Activated CD8-positive, alpha-beta T cell treated with anti-CD3 and anti-CD28 coated beads, Interleukin-2, amount 10 ng/mL, durations not matched to agents 7 days and 5 days (primary cell): ENCODE measurements at regions not wholly inside any gene's neighbourhood (a gene's known extent, or its start where the extent isn't known, plus 50 kb on each side); places are given as distances from the start of the nearest gene placed in this dataset.

Source experiments
- ATAC-seq: fragments of 150-1000 bp; cut with Tn5 transposase; one replicate; pipeline ENCODE4 v1.10.0; 2021; ENCODE audit warnings: moderate library complexity
- CTCF ChIA-PET: fragments of 350-600 bp; sonication (Branson Sonifier 250); formaldehyde crosslinking; loops from one replicate; lab custom pipeline; 2021; ENCODE audit warnings: antibody characterized with exemption; lab: Charles Lee
- POLR2A ChIA-PET: fragments of 350-600 bp; sonication (Branson Sonifier 250); formaldehyde crosslinking; loops from one replicate; lab custom pipeline; 2021; ENCODE audit warnings: antibody characterized with exemption; lab: Charles Lee
- DNase-seq: peaks from one replicate; pipeline ENCODE4 v3.0.0-alpha.2; 2020
- H3K27ac Mint-ChIP-seq: one replicate; pipeline ENCODE4 v1.8.0; 2021; ENCODE audit warnings: mild to moderate bottlenecking, mixed read lengths
- H3K27me3 Mint-ChIP-seq: one replicate; pipeline ENCODE4 v1.8.0; 2021; ENCODE audit warnings: low read depth, mixed read lengths
- H3K36me3 Mint-ChIP-seq: one replicate; pipeline ENCODE4 v1.8.0; 2021; ENCODE audit warnings: low read depth, mixed read lengths
- H3K4me1 Mint-ChIP-seq: one replicate; pipeline ENCODE4 v1.8.0; 2021; ENCODE audit warnings: low read depth, mixed read lengths
- H3K4me3 Mint-ChIP-seq: one replicate; pipeline ENCODE4 v1.8.0; 2021; ENCODE audit warnings: mild to moderate bottlenecking, mixed read lengths
- H3K9me3 Mint-ChIP-seq: one replicate; pipeline ENCODE4 v1.8.0; 2022; ENCODE audit warnings: mixed read lengths; ENCODE audit not compliant: insufficient read depth

DNA sequence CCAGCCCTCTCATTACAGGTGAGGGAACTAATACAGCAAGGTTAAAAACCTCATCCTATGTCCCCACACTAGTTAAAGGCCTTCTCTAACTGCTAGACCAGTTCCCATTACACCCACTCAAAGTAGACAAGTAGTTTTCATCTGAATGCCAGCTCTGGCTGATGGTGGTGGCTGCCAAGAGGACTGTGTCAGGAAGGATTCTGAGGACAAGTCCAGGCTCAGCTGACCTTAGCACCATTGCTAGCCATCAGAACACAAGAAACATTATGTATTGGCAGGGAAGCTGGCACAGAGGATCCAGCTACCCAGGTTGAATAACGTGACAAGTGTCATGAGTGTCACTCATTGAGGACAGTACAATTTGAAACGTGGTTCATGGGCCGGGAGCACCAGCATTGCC, 163.4 kb downstream of the HSD17B3 start:
- no peak for ATAC-seq
- CTCF ChIA-PET: no interaction called here
- no peaks in the 10 kb centered on the region for H3K36me3 Mint-ChIP-seq
- no peak overlapping the region for H3K4me3 Mint-ChIP-seq
- peaks cover 17% of the 10 kb centered on the region for H3K27me3 Mint-ChIP-seq
- H3K9me3 Mint-ChIP-seq: no peaks in the 10 kb centered on the region
- POLR2A ChIA-PET: no interaction called here
- H3K27ac Mint-ChIP-seq: no peak overlapping the region
- no peak for DNase-seq
- H3K4me1 Mint-ChIP-seq: no peaks in the 10 kb centered on the region

DNA sequence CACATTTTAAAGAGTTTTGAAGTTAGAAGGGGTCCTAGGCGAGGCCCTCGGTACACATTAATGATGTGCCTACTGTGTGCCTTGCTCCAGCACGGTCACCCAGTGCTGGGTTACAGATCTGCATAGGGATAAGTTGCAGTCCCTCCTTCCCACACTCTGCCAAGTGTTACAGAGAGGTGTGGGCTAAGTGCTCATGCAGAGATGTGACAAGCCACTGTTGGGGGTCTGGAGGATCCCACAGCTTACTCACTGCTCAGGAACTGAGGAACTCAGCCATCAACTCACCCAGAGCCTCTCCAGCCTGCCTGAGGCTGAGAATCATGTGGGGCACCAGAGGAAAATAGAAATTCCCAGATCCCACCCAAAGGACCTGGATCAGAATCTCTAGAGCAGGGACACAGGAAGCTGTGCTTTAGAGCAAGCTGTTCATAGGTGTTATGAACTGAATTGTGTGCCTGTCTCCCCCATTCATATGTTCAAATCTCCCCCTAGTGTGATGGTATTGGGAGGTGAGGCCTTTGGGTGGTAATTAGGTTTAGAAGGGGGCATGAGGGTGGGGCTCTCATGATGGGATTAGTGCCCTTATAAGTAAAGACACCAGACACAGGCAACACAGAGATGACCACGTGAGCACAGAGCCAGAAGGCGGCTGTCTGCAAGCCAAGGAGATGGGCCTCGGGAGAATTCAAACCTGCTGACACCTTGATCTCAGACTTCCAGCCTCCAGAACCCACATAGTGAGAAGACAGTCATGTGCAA, 164.1 kb downstream of the HSD17B3 start:
- H3K4me1 Mint-ChIP-seq: no peaks in the 10 kb centered on the region
- ChIA-PET CTCF (interaction anchor here (1.2 kb wide), 1 partner anchor 13 kb away, joined by 3 read pairs; no protein-coding TSS in a partner anchor), POLR2A (no interaction called here)

DNA sequence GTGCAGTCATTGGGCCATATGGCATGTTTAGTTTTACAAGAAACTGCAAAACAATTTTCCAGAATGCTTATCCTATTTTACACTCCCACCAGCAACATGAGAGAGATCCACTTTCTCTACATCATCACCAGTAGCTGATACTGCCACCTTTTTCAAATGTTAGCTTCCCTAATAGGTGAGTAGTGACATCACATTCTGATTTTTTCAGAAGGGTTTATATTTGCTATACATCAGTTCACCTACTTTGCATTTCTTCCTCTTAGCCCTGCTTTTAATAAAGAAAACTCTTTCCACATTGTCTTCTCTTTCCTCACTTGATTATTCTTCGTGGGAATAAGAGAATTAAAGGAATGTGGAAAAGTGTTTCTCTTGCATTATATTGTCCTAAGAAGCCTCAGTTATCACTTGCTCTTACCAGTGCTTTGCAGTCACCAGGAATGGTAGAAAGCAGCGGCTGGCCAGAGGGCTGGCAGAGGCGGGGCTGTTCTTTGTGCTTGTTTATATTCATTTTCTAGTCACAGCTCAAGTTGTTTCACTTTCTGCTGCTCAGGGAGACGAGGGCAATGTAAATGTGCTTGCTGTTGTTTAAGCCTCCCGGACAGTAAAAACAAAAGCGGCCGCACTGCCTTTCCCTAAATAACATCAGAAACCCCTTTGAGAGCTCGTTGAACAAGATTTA, 164.8 kb downstream of the HSD17B3 start:
- peaks cover 25% of the 10 kb centered on the region for H3K27me3 Mint-ChIP-seq
- CTCF ChIA-PET: interaction anchor here (1.2 kb wide), 1 partner anchor 13 kb away, joined by 3 read pairs; no protein-coding TSS in a partner anchor
- H3K4me3 Mint-ChIP-seq: no peak overlapping the region
- no peak overlapping the region for H3K27ac Mint-ChIP-seq
- H3K36me3 Mint-ChIP-seq: no peaks in the 10 kb centered on the region
- peak; percentile 26 for DNase-seq
- POLR2A ChIA-PET: interaction anchor here (0.5 kb wide), 1 partner anchor 1102 kb away, joined by 3 read pairs; no protein-coding TSS in a partner anchor
- no peaks in the 10 kb centered on the region for H3K9me3 Mint-ChIP-seq
- no peaks in the 10 kb centered on the region for H3K4me1 Mint-ChIP-seq
- ATAC-seq: no peak

More for the DNA sequence above, 164.1 kb downstream of the HSD17B3 start:
- no peaks in the 10 kb centered on the region for H3K9me3 Mint-ChIP-seq
- no peak overlapping the region for H3K27ac Mint-ChIP-seq
- DNase-seq (no peak), ATAC-seq (no peak)
- peaks cover 21% of the 10 kb centered on the region for H3K27me3 Mint-ChIP-seq
- H3K36me3 Mint-ChIP-seq: no peaks in the 10 kb centered on the region
- H3K4me3 Mint-ChIP-seq: no peak overlapping the region

DNA sequence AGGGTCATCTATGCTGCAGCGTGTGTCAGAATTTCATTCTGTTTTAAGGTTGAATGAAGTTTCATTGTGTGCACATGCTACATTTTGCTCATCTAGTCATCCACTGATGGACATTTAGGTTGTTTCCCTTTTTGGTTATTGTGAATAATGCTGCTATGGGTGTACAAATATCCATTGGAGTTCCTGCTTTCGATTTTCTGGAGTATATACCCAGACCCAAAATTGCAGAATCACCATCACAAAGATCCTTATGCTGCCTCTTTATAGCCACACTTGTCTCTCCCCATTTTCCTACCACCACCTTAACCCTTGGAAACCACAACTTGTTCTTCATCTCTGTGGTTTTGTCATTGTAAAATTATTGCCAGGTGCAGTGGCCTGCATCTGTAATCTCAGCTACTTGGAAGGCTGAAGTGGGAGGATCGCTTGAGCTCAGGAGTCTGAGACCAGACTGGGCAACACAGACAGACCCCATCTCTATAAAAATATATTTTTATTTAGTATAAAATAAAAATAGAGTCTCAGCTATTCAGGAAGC, 166.2 kb downstream of the HSD17B3 start:
- Mint-ChIP-seq H3K27ac (no peak overlapping the region), H3K36me3 (no peaks in the 10 kb centered on the region), H3K4me3 (no peak overlapping the region), H3K27me3 (peaks cover 18% of the 10 kb centered on the region), H3K9me3 (no peaks in the 10 kb centered on the region), H3K4me1 (no peaks in the 10 kb centered on the region)
- CTCF ChIA-PET: no interaction called here
- DNase-seq (no peak), ATAC-seq (no peak)
- POLR2A ChIA-PET: no interaction called here

DNA sequence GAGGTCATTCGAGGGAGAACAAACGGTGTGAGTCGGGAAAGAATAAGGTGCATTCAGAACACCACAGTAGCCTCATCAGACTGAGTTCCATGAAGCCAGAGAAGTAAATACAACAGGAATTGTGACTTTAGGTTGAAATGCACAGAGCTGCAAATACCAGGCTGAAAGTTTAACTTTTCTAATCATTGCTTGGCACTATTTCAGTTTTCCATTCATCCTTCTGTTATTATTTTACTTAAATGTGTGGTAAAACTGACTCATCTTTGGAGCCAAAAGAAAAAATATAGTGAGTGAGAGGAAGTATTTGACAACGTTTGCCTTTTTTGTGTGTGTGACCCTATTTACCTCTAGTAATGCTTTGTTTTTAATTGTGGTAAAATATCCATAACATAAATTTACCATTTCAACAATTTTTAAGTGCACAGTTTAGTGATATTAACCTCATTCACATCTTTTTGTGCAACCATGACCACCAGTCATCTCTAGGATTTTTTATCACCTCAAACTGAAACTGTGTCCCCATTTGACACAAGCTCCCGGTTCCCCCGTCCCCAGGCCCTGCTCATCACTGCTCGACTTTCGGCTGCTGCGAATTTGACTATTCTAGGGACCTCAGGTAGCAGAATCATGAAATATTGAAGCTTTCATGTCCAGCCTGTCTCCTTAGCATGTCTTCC, 166.8 kb downstream of the HSD17B3 start:
- CTCF ChIA-PET: no interaction called here
- no peaks in the 10 kb centered on the region for H3K9me3 Mint-ChIP-seq
- no peaks in the 10 kb centered on the region for H3K36me3 Mint-ChIP-seq
- H3K27ac Mint-ChIP-seq: no peak overlapping the region
- no peaks in the 10 kb centered on the region for H3K4me1 Mint-ChIP-seq
- POLR2A ChIA-PET: no interaction called here
- no peak overlapping the region for H3K4me3 Mint-ChIP-seq
- ATAC-seq: no peak
- H3K27me3 Mint-ChIP-seq: peaks cover 18% of the 10 kb centered on the region
- DNase-seq: no peak

DNA sequence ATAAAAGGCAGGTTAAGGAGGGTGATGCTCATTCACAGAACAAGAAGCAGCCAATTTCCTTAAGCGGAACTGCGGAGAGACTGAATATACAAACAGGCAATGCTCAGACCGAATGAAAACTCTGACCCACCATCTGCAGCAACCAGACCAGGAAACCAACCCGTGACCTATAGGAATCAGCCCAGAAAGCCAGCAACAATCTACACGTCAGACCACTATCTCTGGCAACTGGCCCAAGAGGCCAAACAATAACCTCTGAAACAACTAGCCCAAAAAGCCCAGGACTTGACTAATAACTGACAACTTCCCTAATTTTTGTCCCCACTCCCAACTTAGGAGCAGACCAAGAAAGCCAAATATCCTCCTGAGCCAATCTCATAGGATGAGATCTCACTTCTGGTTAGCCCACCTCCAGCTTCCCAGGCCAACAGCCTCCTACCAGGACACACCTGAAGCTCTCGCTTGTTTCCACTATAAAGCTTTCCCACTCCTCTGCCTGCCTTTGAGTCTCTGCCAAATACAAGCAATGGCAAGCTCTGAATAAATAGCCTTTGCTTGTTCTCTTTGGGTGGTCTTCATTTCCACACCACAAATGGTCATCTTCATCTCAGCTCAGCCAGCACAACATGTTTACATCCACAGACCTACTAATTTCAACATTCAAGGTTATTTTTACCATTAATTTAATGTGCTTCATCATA, 168.5 kb downstream of the HSD17B3 start:
- Mint-ChIP-seq H3K4me1 (no peaks in the 10 kb centered on the region), H3K27me3 (peaks cover 22% of the 10 kb centered on the region), H3K4me3 (no peak overlapping the region), H3K36me3 (no peaks in the 10 kb centered on the region), H3K9me3 (no peaks in the 10 kb centered on the region), H3K27ac (no peak overlapping the region)
- CTCF ChIA-PET: no interaction called here
- POLR2A ChIA-PET: no interaction called here
- no peak for ATAC-seq
- DNase-seq: no peak

DNA sequence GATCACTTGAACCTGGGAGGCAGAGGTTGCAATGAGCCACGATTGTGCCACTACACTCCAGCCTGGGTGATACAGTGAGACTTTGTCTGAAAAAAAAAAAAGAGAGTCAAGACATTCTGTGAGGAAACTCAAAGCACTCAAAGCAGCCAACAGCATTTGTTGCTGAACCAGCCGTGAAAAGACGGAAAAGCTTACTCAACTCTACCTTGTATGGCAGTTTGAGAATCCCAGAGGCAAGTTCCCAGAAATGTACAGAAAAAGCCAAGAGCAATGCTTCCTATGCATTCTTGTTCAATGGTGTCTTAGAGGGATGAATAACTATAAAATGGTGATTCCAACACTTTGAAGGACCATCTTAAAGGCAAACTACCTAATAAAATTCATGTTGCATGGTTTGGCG, 170.2 kb downstream of the HSD17B3 start:
- Mint-ChIP-seq H3K4me1 (no peaks in the 10 kb centered on the region), H3K9me3 (no peaks in the 10 kb centered on the region), H3K27ac (no peak overlapping the region), H3K27me3 (peaks cover 22% of the 10 kb centered on the region), H3K36me3 (no peaks in the 10 kb centered on the region), H3K4me3 (no peak overlapping the region)
- ATAC-seq: no peak
- CTCF ChIA-PET: no interaction called here
- no peak for DNase-seq
- POLR2A ChIA-PET: no interaction called here

DNA sequence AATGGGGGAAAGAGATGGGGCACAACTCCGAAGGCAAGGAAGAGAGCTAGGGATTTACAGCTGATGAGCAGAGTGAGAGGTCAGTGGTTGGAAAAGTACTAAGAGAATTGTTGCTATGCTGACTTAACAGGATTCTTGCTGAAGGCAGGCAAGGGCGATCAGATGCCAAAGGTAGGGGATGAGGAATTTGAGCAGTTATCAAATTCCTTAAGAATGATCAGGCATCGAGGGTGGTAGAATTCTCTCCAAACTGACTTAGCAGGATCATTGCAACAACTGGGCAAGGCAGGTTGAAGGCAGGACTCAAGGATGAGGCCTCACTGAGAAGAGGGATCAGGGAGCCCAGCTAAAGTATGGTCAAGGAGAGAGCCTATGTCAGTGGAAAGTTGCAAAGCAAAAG, 171.0 kb downstream of the HSD17B3 start:
- no peak overlapping the region for H3K27ac Mint-ChIP-seq
- H3K9me3 Mint-ChIP-seq: no peaks in the 10 kb centered on the region
- no peaks in the 10 kb centered on the region for H3K36me3 Mint-ChIP-seq
- DNase-seq (no peak), ATAC-seq (no peak)
- H3K4me1 Mint-ChIP-seq: no peaks in the 10 kb centered on the region
- ChIA-PET CTCF (no interaction called here), POLR2A (no interaction called here)
- peaks cover 22% of the 10 kb centered on the region for H3K27me3 Mint-ChIP-seq
- H3K4me3 Mint-ChIP-seq: no peak overlapping the region

DNA sequence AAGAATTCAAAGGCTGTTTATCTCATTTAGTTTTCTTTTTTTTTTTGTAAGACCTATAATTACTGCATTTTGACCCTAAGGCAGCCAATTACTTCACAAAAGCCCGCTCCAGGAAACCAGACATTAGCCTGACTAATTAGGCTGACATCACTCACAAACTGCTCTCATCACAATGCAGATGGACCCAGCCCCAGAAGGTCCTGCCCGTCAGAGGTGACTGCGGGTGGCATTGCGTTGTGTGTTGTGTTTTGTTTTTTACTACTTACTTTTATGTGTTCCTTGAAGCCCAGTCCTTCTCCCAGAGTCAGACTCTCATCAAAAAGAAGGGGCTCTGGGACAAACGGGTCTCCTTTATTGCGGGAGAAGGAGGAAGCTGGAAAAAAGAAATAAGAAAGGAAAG, 172.2 kb downstream of the HSD17B3 start:
- ChIA-PET CTCF (no interaction called here), POLR2A (no interaction called here)
- DNase-seq (no peak), ATAC-seq (no peak)
- H3K27ac Mint-ChIP-seq: no peak overlapping the region
- no peaks in the 10 kb centered on the region for H3K9me3 Mint-ChIP-seq
- no peak overlapping the region for H3K4me3 Mint-ChIP-seq
- no peaks in the 10 kb centered on the region for H3K4me1 Mint-ChIP-seq
- H3K36me3 Mint-ChIP-seq: no peaks in the 10 kb centered on the region
- H3K27me3 Mint-ChIP-seq: peaks cover 16% of the 10 kb centered on the region

DNA sequence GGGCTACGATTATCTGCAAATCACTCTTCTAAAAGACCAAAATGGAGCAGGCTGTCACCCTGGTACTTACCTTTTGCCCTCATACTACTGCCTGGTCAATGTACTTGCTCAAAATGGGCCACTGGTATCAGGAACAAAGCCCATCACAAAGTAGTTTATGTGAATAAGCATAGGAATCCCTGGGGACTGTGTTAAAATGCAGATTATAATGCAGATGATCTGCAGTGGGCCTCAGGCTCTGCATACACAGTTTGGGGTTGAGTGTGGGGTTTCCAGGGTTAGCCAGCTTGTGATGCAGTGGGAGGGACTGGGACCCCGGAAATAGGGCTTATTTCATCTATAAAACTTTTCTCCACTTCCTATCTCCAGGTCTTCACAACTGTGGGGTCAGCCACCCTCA, 173.1 kb downstream of the HSD17B3 start:
- no peak overlapping the region for H3K4me3 Mint-ChIP-seq
- ChIA-PET CTCF (no interaction called here), POLR2A (no interaction called here)
- peaks cover 15% of the 10 kb centered on the region for H3K27me3 Mint-ChIP-seq
- no peaks in the 10 kb centered on the region for H3K4me1 Mint-ChIP-seq
- no peaks in the 10 kb centered on the region for H3K36me3 Mint-ChIP-seq
- H3K9me3 Mint-ChIP-seq: no peaks in the 10 kb centered on the region
- no peak overlapping the region for H3K27ac Mint-ChIP-seq
- DNase-seq (no peak), ATAC-seq (no peak)

DNA sequence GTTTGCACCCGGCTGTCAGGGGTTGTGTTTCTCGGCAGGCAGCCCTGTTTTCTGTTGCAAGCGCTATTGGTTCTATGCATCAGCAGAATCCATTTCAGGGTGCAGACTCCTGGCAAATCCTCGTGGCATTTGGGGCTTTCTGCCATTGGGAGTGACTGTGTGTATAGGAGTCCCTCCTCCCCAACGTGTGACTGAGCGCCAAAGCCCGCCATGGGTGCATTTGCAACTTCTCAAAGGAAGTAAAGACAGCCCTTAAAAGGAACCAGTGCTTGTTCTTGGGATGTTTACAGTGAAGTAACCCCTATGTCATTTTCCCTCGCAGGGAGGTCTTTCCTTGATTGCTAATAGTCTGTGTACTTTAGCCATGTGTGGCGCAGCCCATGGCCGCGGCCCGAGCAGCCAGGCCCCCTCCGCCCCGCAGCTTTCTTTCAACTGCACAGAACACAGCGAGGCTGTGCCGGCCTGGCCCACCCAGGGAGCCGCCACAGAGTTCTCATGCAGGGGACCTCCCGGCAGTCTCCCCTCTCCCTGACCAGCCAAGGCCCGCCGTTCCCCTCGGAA, 175.6 kb downstream of the HSD17B3 start:
- no peak for DNase-seq
- ChIA-PET POLR2A (no interaction called here), CTCF (no interaction called here)
- peaks cover 3% of the 10 kb centered on the region for H3K4me1 Mint-ChIP-seq
- no peak for ATAC-seq
- peaks cover 15% of the 10 kb centered on the region for H3K27me3 Mint-ChIP-seq
- no peaks in the 10 kb centered on the region for H3K36me3 Mint-ChIP-seq
- H3K27ac Mint-ChIP-seq: no peak overlapping the region
- H3K4me3 Mint-ChIP-seq: no peak overlapping the region
- H3K9me3 Mint-ChIP-seq: no peaks in the 10 kb centered on the region
